ENCODE measurements at regions not wholly inside any gene's neighbourhood (a gene's known extent, or its start where the extent isn't known, plus 50 kb on each side); places are given as distances from the start of the nearest gene placed in this dataset.

GRCh38 chr9:16314476-16314875 is 556.0 kb downstream of the BNC2 start:
- ATAC-seq = no peak
- BruUV-seq (replicated peaks) = no TSS peak
- TF ChIP-seq CTCF (IDR thresholded peaks at IDR 0.05) = no peak
- no peak for TF ChIP-seq SIN3A (IDR thresholded peaks at IDR 0.05; ENCODE audit: borderline replicate concordance, insufficient read depth, low read depth, low read length)
- no peak for TF ChIP-seq REST (IDR thresholded peaks at IDR 0.05; ENCODE audit: insufficient read depth in 1 of 2, low read depth in 2 of 2, low read length in 1 of 2)
- TF ChIP-seq POLR2AphosphoS5 (IDR thresholded peaks at IDR 0.05; ENCODE audit: low read depth, low read length) = no peak
- no peak for TF ChIP-seq TCF7L2 (IDR thresholded peaks at IDR 0.05; ENCODE audit: low read depth, low read length)
- Histone ChIP-seq H3K4me3 (ENCODE audit: low read depth in 2 of 2, low read length in 2 of 2) (no peak overlapping the region), H3K9me3 (ENCODE audit: control insufficient read depth, insufficient read depth, low read depth, low read length) (no peaks in the 10 kb centered on the region), H3K4me1 (ENCODE audit: control insufficient read depth, insufficient read depth, low read length) (no peaks in the 10 kb centered on the region), H3K36me3 (ENCODE audit: control insufficient read depth, insufficient read depth, low read length) (no peaks in the 10 kb centered on the region), H3K27ac (ENCODE audit: low read length) (no peak overlapping the region), H3K27me3 (ENCODE audit: control insufficient read depth, insufficient read depth, low read length) (no peaks in the 10 kb centered on the region)
- DNase-seq (ENCODE audit: low read depth, low spot score) = no peak
- intact Hi-C loops (cut with micrococcal nuclease; ENCODE audit: unreplicated experiment) (no loop called here), in situ Hi-C loops (cut with HindIII; ENCODE audit: low pct_unique_long_range_greater_than_20kb, low sequenced_read_pairs) (no loop called here)
- ChIA-PET POLR2A (no interaction called here), CTCF (no interaction called here)

- Histone ChIP-seq H3K4me1 (ENCODE audit: control insufficient read depth, insufficient read depth, low read length) (no peaks in the 10 kb centered on the region), H3K4me3 (ENCODE audit: low read depth in 2 of 2, low read length in 2 of 2) (no peak overlapping the region), H3K27ac (ENCODE audit: low read length) (no peak overlapping the region), H3K36me3 (ENCODE audit: control insufficient read depth, insufficient read depth, low read length) (no peaks in the 10 kb centered on the region), H3K9me3 (ENCODE audit: control insufficient read depth, insufficient read depth, low read depth, low read length) (no peaks in the 10 kb centered on the region), H3K27me3 (ENCODE audit: control insufficient read depth, insufficient read depth, low read length) (no peaks in the 10 kb centered on the region)
- intact Hi-C loops (cut with micrococcal nuclease; ENCODE audit: unreplicated experiment) (no loop called here), in situ Hi-C loops (cut with HindIII; ENCODE audit: low pct_unique_long_range_greater_than_20kb, low sequenced_read_pairs) (no loop called here)
- DNase-seq (ENCODE audit: low read depth, low spot score) (no peak), ATAC-seq (no peak)
- ChIA-PET CTCF (no interaction called here), POLR2A (no interaction called here)
- TF ChIP-seq TCF7L2 (IDR thresholded peaks at IDR 0.05; ENCODE audit: low read depth, low read length) (no peak), SIN3A (IDR thresholded peaks at IDR 0.05; ENCODE audit: borderline replicate concordance, insufficient read depth, low read depth, low read length) (no peak), POLR2AphosphoS5 (IDR thresholded peaks at IDR 0.05; ENCODE audit: low read depth, low read length) (no peak), CTCF (IDR thresholded peaks at IDR 0.05) (no peak), REST (IDR thresholded peaks at IDR 0.05; ENCODE audit: insufficient read depth in 1 of 2, low read depth in 2 of 2, low read length in 1 of 2) (no peak)
- BruUV-seq (replicated peaks) = no TSS peak
Measured at GRCh38 chr9:16315720-16316119, 554.8 kb downstream of the BNC2 start.
